Glutamatergic neuron (in vitro differentiated cells): ENCODE measurements at regions not wholly inside any gene's neighbourhood (a gene's known extent, or its start where the extent isn't known, plus 50 kb on each side); places are given as distances from the start of the nearest gene placed in this dataset.

ENCODE experiments used
- DNase-seq: peaks from one replicate; pipeline ENCODE4 v3.0.0; 2022
- H3K27ac Mint-ChIP-seq: one replicate; pipeline ENCODE4 v1.8.0; 2020; ENCODE audit warnings: mild to moderate bottlenecking, mixed read lengths, inconsistent platforms; ENCODE audit not compliant: unreplicated experiment
- H3K27me3 Mint-ChIP-seq: one replicate; pipeline ENCODE4 v1.8.0; 2020; ENCODE audit warnings: mild to moderate bottlenecking, moderate library complexity, mixed read lengths, inconsistent platforms; ENCODE audit not compliant: unreplicated experiment
- H3K36me3 Mint-ChIP-seq: one replicate; pipeline ENCODE4 v1.8.0; 2020; ENCODE audit warnings: mild to moderate bottlenecking, mixed read lengths, inconsistent platforms; ENCODE audit not compliant: unreplicated experiment
- H3K4me1 Mint-ChIP-seq: one replicate; pipeline ENCODE4 v1.8.0; 2020; ENCODE audit warnings: mild to moderate bottlenecking, low read depth, mixed read lengths, inconsistent platforms; ENCODE audit not compliant: unreplicated experiment
- H3K4me3 Mint-ChIP-seq: one replicate; pipeline ENCODE4 v1.8.0; 2020; ENCODE audit warnings: mild to moderate bottlenecking, mixed read lengths, inconsistent platforms; ENCODE audit not compliant: unreplicated experiment
- H3K9me3 Mint-ChIP-seq: one replicate; pipeline ENCODE4 v1.8.0; 2020; ENCODE audit warnings: mild to moderate bottlenecking, moderate library complexity, mixed read lengths, inconsistent platforms; ENCODE audit not compliant: unreplicated experiment
- TF ChIP-seq, protein P1 (sequence below): fragments of 200-600 bp; sonication (generic); IDR thresholded peaks from one replicate; pipeline ENCODE4 v1.5.0; 2021; ENCODE audit not compliant: partially characterized antibody, unreplicated experiment

GRCh38 chr14:96658611-96659010, 138.6 kb upstream of the VRK1 start:
- TF ChIP-seq, protein P1, sequence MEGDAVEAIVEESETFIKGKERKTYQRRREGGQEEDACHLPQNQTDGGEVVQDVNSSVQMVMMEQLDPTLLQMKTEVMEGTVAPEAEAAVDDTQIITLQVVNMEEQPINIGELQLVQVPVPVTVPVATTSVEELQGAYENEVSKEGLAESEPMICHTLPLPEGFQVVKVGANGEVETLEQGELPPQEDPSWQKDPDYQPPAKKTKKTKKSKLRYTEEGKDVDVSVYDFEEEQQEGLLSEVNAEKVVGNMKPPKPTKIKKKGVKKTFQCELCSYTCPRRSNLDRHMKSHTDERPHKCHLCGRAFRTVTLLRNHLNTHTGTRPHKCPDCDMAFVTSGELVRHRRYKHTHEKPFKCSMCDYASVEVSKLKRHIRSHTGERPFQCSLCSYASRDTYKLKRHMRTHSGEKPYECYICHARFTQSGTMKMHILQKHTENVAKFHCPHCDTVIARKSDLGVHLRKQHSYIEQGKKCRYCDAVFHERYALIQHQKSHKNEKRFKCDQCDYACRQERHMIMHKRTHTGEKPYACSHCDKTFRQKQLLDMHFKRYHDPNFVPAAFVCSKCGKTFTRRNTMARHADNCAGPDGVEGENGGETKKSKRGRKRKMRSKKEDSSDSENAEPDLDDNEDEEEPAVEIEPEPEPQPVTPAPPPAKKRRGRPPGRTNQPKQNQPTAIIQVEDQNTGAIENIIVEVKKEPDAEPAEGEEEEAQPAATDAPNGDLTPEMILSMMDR: no peak
- Mint-ChIP-seq H3K4me3 (no peak overlapping the region), H3K27ac (no peak overlapping the region), H3K27me3 (no peaks in the 10 kb centered on the region), H3K9me3 (peaks cover 7% of the 10 kb centered on the region), H3K36me3 (peaks cover 6% of the 10 kb centered on the region), H3K4me1 (peaks cover 3% of the 10 kb centered on the region)
- no peak for DNase-seq

DNA sequence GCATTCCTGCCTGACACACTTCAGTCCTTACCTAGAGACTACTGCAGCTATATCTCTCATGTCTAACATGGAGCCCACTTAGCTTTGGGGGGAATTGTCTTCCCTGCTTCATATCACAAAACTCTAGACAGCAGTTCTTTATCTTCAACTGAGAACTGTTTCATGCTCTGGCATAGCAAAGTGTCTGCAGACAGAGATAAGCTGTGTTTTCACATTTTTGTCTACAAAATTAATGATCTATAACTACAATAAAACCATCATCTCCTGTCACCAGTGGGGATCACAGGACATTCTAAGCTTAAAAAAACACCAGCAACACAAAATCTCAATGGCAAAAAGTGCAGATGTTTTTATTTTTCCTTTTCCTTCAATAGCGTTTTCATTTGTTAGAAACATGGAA, 137.1 kb upstream of the VRK1 start:
- Mint-ChIP-seq H3K36me3 (peaks cover 10% of the 10 kb centered on the region), H3K27me3 (no peaks in the 10 kb centered on the region), H3K4me1 (peaks cover 3% of the 10 kb centered on the region), H3K4me3 (no peak overlapping the region), H3K9me3 (peaks cover 7% of the 10 kb centered on the region), H3K27ac (no peak overlapping the region)
- DNase-seq: no peak
- TF ChIP-seq, protein P1: no peak

DNA sequence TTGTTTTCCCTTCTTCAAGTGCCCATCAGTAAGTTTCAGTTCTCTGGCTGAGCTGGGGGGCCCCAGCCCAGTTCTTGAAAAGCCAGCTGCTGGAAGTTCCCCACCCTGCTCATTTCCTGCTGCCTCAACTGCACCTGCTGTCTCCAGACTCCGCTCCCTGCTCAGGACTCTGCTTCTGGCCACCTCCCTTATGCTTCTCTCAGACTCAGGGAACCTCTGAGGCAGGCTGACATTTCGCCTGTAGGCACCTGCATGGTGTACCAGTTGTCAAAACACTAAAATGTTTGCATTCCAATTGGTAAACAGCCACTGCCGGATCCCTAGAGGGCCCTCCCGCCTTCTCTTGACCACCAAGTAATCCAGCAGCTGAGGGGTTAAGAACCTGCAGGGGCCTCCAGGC, 136.5 kb upstream of the VRK1 start:
- H3K4me1 Mint-ChIP-seq: peaks cover 3% of the 10 kb centered on the region
- DNase-seq: no peak
- TF ChIP-seq, protein P1: no peak
- peaks cover 7% of the 10 kb centered on the region for H3K9me3 Mint-ChIP-seq
- no peak overlapping the region for H3K4me3 Mint-ChIP-seq
- no peaks in the 10 kb centered on the region for H3K27me3 Mint-ChIP-seq
- no peak overlapping the region for H3K27ac Mint-ChIP-seq
- H3K36me3 Mint-ChIP-seq: peaks cover 12% of the 10 kb centered on the region

DNA sequence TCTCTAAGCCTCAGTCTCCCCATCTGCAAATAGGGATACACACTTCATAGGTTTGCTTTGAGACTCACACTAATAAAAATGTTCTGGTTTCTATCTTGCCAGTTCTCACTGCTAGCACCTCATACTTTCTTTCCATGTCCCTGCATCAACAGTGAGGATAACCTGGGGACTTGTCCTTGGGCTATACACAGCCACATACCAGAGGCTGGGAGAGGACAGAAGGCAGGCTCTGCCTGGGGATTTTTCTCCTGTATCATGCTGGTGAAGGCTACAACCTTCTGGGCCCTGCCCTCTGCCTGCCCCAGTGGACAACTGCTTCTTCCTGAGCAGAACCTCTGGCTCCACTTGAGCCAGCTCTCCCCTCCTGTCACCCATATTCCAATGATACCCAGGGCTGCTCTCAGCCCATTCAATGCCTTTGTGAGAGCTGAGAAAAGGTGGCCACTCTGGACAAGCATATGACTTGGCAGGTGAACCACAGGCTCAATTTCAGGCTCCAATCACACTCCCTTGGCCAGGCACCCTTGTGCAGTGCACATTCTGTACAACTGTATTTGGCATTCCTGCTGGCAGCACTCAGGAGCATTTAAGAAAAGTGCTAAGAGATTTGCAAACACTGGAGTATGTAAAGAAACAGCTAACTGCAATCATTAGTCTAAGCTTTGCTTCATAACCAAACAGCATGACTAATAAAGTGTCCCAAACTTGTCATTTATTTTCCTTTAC, 135.8 kb upstream of the VRK1 start:
- peaks cover 12% of the 10 kb centered on the region for H3K36me3 Mint-ChIP-seq
- TF ChIP-seq, protein P1: no peak
- H3K9me3 Mint-ChIP-seq: peaks cover 7% of the 10 kb centered on the region
- no peak overlapping the region for H3K4me3 Mint-ChIP-seq
- H3K27ac Mint-ChIP-seq: no peak overlapping the region
- peaks cover 3% of the 10 kb centered on the region for H3K4me1 Mint-ChIP-seq
- H3K27me3 Mint-ChIP-seq: no peaks in the 10 kb centered on the region
- DNase-seq: no peak

DNA sequence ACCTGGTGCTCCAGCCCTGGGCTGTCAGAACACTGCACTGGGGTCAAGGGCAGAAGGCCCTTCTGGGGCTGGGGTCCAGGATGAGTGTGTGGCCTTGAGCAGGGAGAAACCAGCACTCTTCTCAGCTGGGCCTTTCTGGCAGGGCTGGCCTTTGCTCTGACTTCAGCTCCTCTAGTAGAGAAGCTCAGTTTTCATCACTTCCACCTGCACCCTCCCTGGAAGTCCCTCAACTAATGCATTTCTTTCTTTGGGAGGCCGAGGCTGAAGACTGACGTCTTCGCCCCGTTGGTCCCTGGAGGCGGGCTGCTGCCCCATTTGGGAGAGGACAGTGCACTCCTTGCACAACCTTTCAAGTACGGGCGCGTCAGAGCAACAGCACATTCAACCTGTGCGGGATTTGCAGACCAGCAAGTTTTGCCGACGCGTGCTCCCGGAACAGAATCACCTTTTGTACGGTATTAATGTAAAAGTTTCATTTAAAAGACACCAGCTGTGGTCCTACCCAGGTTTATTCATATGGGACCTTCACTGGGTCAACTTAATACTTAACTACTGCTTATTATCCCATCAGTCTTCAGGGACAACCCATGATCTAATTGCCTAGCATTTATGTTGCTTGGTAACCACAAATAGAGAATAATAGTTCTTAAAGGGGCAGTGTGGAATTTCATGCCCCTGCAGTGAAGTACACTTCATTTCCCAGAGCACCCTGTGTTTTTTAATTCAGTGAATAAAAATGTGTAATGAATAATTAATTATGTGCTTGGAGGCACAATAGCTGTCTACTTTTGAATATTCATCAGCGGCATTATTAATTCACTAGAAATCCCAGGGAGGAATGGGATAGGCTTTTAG, 134.8 kb upstream of the VRK1 start:
- no peak for DNase-seq
- TF ChIP-seq, protein P1: no peak
- peak overlapping the region; percentile 5 for H3K27ac Mint-ChIP-seq
- no peak overlapping the region for H3K4me3 Mint-ChIP-seq
- peaks cover 12% of the 10 kb centered on the region for H3K36me3 Mint-ChIP-seq
- H3K4me1 Mint-ChIP-seq: peaks cover 3% of the 10 kb centered on the region
- peaks cover 7% of the 10 kb centered on the region for H3K9me3 Mint-ChIP-seq
- no peaks in the 10 kb centered on the region for H3K27me3 Mint-ChIP-seq
